Mesothelial cell of epicardium (in vitro differentiated cells): ENCODE measurements at regions not wholly inside any gene's neighbourhood (a gene's known extent, or its start where the extent isn't known, plus 50 kb on each side); places are given as distances from the start of the nearest gene placed in this dataset.

Experiments
- DNase-seq, 2 experiments: peaks; one replicate each; pipeline ENCODE4 v3.0.0; 2021; ENCODE audit warnings: low spot score in 2 of 2; ENCODE audit not compliant: unreplicated experiment in 2 of 2
- H3K27ac Mint-ChIP-seq: 2 replicates; pipeline ENCODE4 v1.8.0; 2021; ENCODE audit warnings: mixed read lengths
- H3K27me3 Mint-ChIP-seq: 2 replicates; pipeline ENCODE4 v1.8.0; 2021; ENCODE audit warnings: low read depth, mixed read lengths
- H3K36me3 Mint-ChIP-seq: 2 replicates; pipeline ENCODE4 v1.8.0; 2021; ENCODE audit warnings: mixed read lengths
- H3K4me1 Mint-ChIP-seq: 2 replicates; pipeline ENCODE4 v1.8.0; 2021; ENCODE audit warnings: mixed read lengths
- H3K4me3 Mint-ChIP-seq: 2 replicates; pipeline ENCODE4 v1.8.0; 2021; ENCODE audit warnings: mild to moderate bottlenecking, moderate library complexity, mixed read lengths
- H3K9me3 Mint-ChIP-seq: 2 replicates; pipeline ENCODE4 v1.8.0; 2021; ENCODE audit warnings: mixed read lengths
- TF ChIP-seq, protein P1 (sequence below): fragments of 200-600 bp; sonication (generic); IDR thresholded peaks from one replicate; pipeline ENCODE4 v1.5.0; 2021; ENCODE audit warnings: antibody characterized with exemption; ENCODE audit not compliant: unreplicated experiment

GRCh38 chr2:150357770-150358467 is 129.5 kb downstream of the RND3 start:
- no peak overlapping the region for H3K27ac Mint-ChIP-seq

GRCh38 chr2:150355440-150355839 is 132.0 kb downstream of the RND3 start:
- no peaks in the 10 kb centered on the region for H3K4me1 Mint-ChIP-seq
- H3K27me3 Mint-ChIP-seq, result no peaks in the 10 kb centered on the region
- H3K27ac Mint-ChIP-seq, result no peak overlapping the region
- DNase-seq, result no peak
- peaks cover 7% of the 10 kb centered on the region for H3K9me3 Mint-ChIP-seq
- TF ChIP-seq, protein P1, sequence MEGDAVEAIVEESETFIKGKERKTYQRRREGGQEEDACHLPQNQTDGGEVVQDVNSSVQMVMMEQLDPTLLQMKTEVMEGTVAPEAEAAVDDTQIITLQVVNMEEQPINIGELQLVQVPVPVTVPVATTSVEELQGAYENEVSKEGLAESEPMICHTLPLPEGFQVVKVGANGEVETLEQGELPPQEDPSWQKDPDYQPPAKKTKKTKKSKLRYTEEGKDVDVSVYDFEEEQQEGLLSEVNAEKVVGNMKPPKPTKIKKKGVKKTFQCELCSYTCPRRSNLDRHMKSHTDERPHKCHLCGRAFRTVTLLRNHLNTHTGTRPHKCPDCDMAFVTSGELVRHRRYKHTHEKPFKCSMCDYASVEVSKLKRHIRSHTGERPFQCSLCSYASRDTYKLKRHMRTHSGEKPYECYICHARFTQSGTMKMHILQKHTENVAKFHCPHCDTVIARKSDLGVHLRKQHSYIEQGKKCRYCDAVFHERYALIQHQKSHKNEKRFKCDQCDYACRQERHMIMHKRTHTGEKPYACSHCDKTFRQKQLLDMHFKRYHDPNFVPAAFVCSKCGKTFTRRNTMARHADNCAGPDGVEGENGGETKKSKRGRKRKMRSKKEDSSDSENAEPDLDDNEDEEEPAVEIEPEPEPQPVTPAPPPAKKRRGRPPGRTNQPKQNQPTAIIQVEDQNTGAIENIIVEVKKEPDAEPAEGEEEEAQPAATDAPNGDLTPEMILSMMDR, result no peak
- no peak overlapping the region for H3K4me3 Mint-ChIP-seq
- no peaks in the 10 kb centered on the region for H3K36me3 Mint-ChIP-seq

More at GRCh38 chr2:150357770-150358467, 129.5 kb downstream of the RND3 start:
- no peak overlapping the region for H3K4me3 Mint-ChIP-seq
- peaks cover 13% of the 10 kb centered on the region for H3K9me3 Mint-ChIP-seq
- no peaks in the 10 kb centered on the region for H3K4me1 Mint-ChIP-seq
- H3K36me3 Mint-ChIP-seq, result no peaks in the 10 kb centered on the region
- DNase-seq, result no peak
- no peaks in the 10 kb centered on the region for H3K27me3 Mint-ChIP-seq
- TF ChIP-seq, protein P1, result no peak

- no peak overlapping the region for H3K4me3 Mint-ChIP-seq
- no peaks in the 10 kb centered on the region for H3K9me3 Mint-ChIP-seq
- no peaks in the 10 kb centered on the region for H3K4me1 Mint-ChIP-seq
- H3K27ac Mint-ChIP-seq, result no peak overlapping the region
- no peak for DNase-seq
- TF ChIP-seq, protein P1, result no peak
- no peaks in the 10 kb centered on the region for H3K36me3 Mint-ChIP-seq
- H3K27me3 Mint-ChIP-seq, result no peaks in the 10 kb centered on the region
Observed at GRCh38 chr2:150353376-150353775, 134.1 kb downstream of the RND3 start.

DNA sequence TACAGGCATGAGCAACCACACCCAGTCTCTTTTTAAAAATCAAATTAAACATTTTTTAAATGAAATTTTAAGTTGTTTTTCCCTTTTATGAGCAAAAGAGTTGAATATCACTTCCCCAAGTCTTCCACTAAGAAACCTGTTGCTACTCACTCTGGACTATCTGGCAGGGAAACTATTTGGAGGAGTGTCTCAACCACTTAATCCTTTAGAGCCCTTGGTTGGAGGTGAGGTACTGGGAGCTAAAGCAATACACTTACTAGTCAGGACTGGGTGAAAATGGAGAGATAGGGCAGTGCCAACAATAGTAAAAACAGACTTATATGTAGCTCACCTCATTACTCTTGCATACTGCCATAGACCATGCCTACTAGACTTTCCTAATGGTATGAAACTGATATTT is 135.5 kb downstream of the RND3 start:
- Mint-ChIP-seq H3K9me3 (no peaks in the 10 kb centered on the region), H3K36me3 (no peaks in the 10 kb centered on the region), H3K4me3 (no peak overlapping the region)

DNA sequence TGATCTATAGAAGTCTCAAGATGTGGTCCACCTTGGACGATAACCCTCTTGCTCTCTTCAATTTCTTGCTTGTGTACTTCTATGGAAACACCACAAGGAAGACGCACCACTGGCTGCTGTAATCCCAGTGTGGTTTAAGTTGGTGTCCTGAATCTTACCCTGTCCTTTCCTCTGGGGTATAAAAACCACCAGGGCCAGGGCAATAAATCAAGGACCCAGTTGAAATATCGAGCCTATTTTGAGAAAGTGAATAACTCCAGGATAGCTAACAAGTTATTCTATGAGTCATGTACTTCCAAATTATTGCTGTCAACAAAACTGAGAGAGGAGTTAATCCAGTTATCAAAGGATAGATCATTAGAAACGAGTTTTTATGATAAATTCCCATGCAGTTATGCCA is 137.0 kb downstream of the RND3 start:
- no peak for DNase-seq
- Mint-ChIP-seq H3K27me3 (no peaks in the 10 kb centered on the region), H3K9me3 (no peaks in the 10 kb centered on the region), H3K4me3 (no peak overlapping the region), H3K36me3 (no peaks in the 10 kb centered on the region), H3K27ac (no peak overlapping the region), H3K4me1 (no peaks in the 10 kb centered on the region)
- TF ChIP-seq, protein P1, result no peak

More for the DNA sequence above, 135.5 kb downstream of the RND3 start:
- Mint-ChIP-seq H3K4me1 (no peaks in the 10 kb centered on the region), H3K27me3 (no peaks in the 10 kb centered on the region), H3K27ac (no peak overlapping the region)
- TF ChIP-seq, protein P1, result no peak
- DNase-seq, result no peak

DNA sequence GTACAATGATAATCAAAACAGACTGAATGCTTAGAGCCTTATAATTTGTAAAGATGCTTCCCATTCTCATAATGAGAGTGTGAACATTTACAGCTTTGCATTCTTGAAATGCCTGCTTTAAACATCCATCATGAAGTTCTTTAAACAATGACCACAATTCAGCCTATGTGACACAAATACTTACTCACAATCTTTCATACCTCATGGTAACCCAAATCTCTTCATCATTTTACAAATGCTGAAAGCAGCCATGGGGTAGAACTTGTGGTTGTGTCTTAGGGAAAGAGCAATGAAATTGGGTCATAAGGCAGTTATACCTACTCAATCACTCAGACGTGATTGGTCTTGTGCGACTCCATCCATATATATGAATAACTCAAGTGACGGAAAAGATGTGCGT is 140.7 kb downstream of the RND3 start:
- H3K9me3 Mint-ChIP-seq, result no peaks in the 10 kb centered on the region

More for the DNA sequence above, 140.7 kb downstream of the RND3 start:
- DNase-seq, result no peak
- Mint-ChIP-seq H3K4me1 (no peaks in the 10 kb centered on the region), H3K4me3 (no peak overlapping the region), H3K36me3 (no peaks in the 10 kb centered on the region), H3K27ac (no peak overlapping the region), H3K27me3 (no peaks in the 10 kb centered on the region)
- TF ChIP-seq, protein P1, result no peak
